Occipital lobe (tissue), 1 donor: ENCODE measurements at regions not wholly inside any gene's neighbourhood (a gene's known extent, or its start where the extent isn't known, plus 50 kb on each side); places are given as distances from the start of the nearest gene placed in this dataset.

Experiments used
- DNase-seq: peaks from one replicate; lab custom pipeline; 2025; lab: John Stamatoyannopoulos, UW

DNA sequence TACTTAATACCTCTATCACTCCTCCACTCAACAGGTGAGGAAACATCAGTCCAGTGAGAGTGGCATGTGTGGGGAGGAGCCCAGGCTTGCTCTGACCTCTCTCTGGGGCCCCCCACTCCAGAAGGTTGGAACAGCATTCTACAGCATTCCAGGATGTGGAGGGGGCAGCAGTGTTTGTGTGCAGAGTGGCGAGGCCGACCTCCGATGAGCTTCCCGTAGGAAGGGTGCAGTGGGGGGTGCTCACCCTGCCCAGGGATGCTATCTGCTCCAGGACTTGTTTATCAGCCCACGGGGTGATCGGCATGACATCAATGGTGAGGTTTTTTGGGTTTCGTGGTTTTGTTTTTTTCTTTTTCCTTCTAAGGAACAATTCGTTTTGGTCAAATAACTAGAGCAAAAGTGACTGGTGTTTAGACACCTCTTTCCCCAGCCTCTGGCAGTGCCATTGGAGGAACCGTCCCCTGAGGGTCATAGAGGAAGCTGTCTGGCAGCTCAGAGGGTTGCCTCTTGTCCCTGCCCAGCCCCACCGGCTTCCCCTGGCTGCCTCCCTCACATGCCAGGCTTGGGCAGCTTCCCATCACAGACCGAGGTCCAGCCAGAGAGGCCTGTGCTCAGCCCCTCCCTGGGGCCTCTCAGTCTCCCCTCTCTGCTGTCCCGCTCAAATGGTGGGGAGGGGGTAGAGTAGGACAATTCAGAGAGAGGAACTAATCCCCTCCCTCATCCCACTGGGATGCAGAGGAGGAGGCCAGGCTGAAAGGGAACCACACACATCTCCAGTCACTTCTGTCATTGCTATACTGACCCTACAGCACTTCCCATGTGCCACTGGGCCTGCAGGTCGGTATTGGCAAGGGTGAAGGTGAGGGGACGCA lies 96.5 kb downstream of the ZFP36L2 start:
- no peak for DNase-seq

DNA sequence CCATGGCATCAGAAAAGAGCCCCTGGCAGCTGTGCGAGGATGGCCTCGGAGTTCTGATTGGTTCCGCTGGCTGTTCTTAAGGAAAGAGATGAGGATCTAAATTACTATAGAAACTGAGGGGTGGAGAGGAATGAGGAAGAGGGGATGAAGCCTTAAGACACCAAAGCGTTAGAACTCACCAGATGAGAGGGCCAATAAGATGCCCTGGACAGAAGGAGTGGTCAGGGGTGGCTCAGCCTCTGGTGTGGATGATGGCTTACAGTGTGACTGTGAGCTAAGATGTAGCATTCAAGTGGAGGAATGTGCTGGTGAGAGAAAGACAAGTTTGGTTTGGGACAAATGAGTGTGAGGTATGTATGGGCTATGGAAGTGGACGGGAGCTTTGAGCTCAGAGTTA lies 97.8 kb downstream of the ZFP36L2 start:
- DNase-seq, result no peak

GRCh38 chr2:43127941-43128558 lies 98.4 kb downstream of the ZFP36L2 start:
- DNase-seq, result no peak

DNA sequence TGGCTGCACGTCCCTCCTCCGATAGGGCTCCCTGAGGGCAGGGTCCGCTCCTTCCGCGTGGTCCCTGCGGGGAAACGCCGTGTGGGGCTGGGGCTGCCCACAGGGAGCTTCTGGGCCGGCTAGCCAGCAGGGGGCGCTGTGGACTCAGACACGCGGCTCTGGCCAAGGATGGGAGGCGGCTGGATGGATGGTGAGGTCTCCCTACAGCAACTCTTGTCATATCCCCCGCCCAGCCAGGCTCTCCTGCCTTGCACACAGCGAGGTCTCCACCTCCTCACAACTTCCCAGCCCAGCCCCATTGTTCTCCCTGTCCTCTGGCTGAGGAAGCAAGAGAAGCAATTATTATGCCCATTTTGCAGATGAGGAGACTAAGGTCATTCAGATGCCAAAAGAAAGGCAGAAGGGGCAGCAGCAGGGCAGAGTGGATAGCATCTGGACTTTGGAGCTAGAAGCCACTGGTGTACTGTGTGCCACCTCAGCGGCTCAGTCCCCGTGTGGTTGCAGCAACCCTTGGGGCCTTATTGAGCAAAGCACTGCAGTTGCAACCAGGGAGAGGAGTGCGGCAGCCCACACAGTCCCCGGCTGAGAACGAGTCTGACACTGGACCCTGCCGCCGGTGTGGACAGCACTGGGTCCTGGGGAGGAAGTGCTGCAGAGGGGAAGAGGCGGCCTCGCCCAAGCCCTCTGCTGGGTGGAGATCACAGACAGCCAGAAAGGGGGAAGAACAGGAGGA lies 99.0 kb downstream of the ZFP36L2 start:
- no peak for DNase-seq

DNA sequence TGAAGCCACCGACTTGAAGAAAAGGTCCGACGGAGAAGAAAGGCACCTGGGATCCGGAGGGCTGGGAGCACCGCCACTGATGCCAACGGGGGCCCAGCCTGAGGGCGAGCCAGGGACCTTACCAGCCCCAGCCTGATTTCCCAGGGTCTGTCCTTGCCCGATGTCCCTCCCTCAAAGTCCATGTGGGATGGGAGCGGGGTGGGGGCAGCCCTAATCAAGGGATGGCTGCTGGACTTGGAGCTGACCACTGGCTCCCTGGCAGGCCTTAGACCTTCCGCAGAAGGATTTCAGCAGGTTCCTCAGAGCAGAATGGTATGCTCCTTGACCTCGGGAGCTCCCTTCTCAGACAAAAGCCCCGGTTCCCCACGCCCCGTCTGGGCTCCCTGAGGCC lies 99.6 kb downstream of the ZFP36L2 start:
- no peak for DNase-seq

GRCh38 chr2:43125090-43125998 lies 101.1 kb downstream of the ZFP36L2 start:
- no peak for DNase-seq

DNA sequence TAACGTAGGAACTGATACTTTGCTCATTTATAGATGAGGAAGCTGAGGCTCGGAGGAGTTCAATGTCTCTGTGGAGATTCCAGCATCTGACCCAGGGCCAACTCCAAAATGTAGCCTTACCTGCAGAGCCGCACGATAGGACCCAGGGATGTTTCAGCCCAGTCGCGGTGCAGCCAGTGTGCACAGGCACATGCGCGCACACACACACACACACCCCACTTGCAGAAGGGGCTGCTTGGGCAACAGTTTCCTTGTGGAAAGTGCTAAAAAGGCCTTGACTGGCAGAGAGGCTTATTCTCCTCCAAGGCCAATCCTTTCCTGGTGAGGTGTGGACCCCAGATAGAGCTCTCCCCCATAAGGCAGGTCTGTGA lies 101.7 kb downstream of the ZFP36L2 start:
- DNase-seq, result no peak

- no peak for DNase-seq
Measured at GRCh38 chr2:43123981-43124686, 102.3 kb downstream of the ZFP36L2 start.

DNA sequence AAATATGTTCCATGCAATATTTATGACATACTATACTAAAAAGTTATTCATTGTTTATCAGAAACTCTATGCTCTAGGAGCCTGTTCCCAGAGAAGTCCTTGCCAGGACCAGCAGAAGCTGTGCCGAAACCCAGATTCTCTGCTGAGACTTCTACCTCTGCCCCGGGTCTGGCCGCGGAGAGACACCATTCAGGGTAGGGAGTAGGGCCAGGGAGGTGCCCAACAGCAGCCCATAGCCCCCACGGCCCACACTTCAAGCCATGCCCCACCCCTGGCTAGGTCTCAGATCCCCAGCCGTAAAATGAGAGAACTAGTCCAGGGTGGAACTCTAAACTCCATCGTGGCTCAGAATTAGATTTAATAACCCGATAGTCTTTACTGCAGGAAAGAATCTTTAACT lies 102.9 kb downstream of the ZFP36L2 start:
- DNase-seq, result no peak

DNA sequence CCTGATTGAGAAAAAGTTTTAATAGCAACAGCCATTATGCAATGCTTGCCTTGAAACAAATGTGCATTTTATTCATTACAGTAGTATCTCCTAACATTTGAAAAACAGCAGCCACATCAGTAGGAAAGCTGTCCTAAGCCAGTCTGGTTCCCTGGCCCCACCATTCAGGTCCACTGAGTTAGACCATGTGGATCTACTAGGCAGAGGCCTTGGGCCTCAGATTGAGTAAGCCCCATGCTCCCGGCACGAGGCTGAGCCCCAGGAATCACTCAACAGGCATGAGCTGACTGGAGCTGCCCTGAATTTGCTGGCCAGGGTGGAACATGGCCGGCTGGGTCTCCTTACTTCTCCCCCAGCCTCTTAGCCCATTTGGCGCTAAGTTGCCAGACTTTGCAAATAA lies 103.4 kb downstream of the ZFP36L2 start:
- no peak for DNase-seq

GRCh38 chr2:43121580-43122314 lies 104.7 kb downstream of the ZFP36L2 start:
- DNase-seq, result no peak

- no peak for DNase-seq
Measured at GRCh38 chr2:43119303-43119702, 107.1 kb downstream of the ZFP36L2 start.

DNA sequence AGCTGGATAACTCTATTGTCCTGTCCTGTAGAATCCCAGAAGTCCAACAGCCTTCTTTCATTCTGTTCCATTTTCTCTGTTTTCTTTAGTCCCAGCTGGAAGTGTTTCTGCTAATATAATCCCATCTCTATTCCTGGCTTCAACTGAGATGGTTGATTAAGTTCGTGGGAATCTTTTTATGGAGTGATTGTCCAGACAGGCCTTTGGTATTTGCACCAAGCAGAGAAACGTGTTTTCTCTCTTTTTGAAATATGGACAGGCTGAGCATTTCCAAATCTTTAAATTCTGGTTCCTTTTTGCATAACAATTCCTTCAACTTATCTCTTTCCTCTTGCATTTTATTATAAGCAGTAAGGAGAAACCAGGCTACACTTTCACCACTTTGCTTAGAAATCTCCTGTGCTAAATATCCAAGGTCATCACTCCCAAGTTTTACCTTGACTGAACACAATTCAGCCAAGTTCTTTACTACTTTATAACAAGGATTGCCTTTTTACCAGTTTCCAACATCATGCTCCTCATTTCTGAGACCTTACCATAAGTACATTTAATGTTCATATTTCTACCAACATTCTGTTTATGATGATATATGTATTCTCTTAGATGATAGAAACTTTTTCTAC lies 108.8 kb downstream of the ZFP36L2 start:
- DNase-seq, result no peak

DNA sequence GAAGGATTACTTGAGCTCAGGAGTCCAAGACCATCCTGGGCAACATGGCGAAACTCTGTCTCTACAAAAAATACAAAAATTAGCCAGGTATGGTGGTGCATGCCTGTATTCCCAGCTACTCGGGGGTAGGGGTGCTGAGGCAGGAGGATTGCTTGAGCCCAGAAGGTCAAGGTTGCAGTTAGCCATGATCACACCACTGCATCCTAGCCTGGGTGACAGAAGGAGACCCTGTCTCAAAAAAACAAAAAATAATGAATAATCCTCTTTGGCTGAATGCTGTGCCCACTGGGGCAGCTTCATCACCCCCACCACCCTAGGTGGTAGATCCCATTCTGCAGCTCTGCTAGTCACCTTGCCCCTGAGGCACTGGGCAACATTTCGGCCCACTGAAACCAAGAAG lies 109.4 kb downstream of the ZFP36L2 start:
- no peak for DNase-seq

DNA sequence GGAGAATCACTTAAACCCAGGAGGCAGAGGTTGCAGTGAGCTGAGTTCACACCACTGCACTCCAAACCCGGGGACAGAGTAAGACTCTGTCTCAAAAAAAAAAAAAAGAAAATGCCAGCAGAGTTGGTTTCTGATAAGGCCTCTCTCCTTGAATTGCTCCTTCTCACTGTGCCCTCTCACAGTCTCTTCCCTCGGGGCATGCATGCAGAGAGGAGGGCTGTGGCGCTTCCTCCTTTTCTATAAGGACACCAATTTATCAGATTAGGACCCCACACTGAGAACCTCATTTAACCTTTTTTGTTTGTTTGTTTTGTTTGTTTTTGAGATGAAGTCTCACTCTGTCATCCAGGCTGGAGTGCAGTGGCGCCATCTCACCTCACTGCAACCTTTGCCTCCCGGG lies 110.5 kb downstream of the ZFP36L2 start:
- no peak for DNase-seq

- DNase-seq, result no peak
Measured at GRCh38 chr2:43114210-43114609, 112.2 kb downstream of the ZFP36L2 start.

DNA sequence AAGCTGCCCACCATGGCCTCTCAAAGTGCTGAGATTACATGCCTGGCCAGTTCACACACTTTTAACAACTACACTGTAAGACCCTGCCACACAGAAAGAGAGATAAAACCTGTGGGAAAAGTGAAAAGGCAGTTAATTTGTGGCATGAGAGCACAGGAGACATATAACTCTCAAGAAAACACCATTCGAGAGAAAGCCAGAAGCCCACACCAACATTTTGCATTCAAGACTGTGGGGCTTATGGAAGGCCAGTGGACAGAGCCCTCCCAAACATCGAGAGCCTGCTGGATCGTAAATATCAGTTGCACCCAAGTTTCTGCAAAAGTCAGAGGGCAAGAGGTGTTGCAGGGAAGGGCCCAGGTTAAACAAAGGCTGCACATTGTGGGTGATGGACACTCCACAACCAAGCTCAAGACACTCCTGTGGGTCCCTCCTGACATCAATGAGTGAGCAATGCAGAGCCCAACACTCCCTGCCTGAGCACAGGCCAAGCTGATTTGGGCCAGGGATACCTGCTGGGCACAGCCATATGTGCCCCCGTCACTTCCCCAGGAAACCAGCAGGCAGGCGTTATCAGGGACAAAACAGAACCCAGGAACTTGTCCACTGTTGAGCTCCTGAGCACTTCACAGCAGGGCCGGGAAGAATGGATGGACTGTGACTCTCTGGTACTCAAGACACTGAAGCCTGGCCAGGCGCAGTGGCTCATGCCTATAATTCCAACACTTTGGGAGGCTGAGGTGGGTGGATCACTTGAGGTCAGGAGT lies 114.4 kb downstream of the ZFP36L2 start:
- DNase-seq, result no peak

DNA sequence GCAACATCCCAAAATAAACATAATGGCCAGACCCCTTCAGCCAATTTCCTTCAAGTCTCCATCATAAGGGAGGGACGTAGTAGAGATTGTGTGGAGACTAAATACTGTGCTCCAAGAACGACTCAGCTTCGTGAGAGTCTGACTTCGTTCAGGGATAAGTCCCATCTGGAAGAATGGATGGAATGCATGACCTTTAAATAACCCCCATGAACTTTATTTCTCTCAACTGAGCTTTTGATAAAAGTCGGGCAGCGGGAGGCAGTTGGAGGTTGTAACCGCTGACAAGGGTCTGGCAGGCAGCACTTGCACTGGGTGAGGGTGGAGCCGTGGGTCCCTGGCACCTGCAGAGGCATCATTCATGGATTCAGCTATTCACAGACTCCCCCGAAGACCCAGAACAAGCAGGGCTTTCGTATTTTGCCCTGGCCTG lies 115.9 kb downstream of the ZFP36L2 start:
- DNase-seq, result no peak

DNA sequence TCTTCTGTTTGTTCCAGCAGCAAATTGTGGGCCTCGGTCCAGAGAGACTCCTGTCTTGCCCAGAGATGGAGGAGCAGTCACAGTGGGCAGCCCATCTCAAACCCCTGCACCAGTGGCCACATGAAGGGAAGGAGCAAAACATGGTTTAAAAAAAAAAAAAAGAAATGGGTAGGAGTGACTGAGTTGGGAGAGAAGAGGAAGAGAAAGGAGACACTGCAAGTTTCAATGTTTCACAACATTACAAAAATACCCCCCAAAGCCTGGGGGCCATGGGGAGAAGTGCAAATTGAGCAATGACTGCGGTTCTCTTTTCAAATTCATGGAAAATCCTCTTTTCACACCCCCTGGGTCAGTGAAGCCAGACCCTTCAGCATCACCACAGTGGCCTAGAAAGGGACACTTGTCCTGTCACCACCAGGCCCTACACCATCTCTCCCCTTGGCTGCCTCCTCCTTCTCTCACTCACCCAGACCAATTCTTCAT lies 117.1 kb downstream of the ZFP36L2 start:
- no peak for DNase-seq
